ENCODE measurements at regions not wholly inside any gene's neighbourhood (a gene's known extent, or its start where the extent isn't known, plus 50 kb on each side); places are given as distances from the start of the nearest gene placed in this dataset.

- Histone ChIP-seq H2BK15ac (ENCODE audit: low read depth, low read length) (no peak overlapping the region), H3K56ac (ENCODE audit: extremely low read depth, insufficient read depth, low read length) (no peak overlapping the region), H4K20me1 (ENCODE audit: insufficient read depth, low read length) (no peaks in the 10 kb centered on the region), H3K4me2 (ENCODE audit: low read depth, low read length) (no peak overlapping the region), H3K9me1 (ENCODE audit: insufficient read depth, low read length) (no peaks in the 10 kb centered on the region), H2AK5ac (ENCODE audit: low read depth, low read length) (no peak overlapping the region), H3K23ac (ENCODE audit: low read depth, low read length) (no peak overlapping the region), H3K4me1 (ENCODE audit: control insufficient read depth, insufficient read depth, low read length) (no peaks in the 10 kb centered on the region), H2BK120ac (ENCODE audit: low read depth, low read length) (no peak overlapping the region), H2AK9ac (replicated peaks; ENCODE audit: low read depth, low read length, poor library complexity) (no peak overlapping the region), H2AFZ (replicated peaks; ENCODE audit: low read length, poor library complexity) (no peak overlapping the region), H3K36me3 (ENCODE audit: control insufficient read depth, insufficient read depth, low read length) (no peaks in the 10 kb centered on the region), H3K27ac (ENCODE audit: insufficient read depth, low read length) (no peak overlapping the region), H3K79me1 (ENCODE audit: low read depth in 1 of 2, low read length in 2 of 2) (no peaks in the 10 kb centered on the region), H4K8ac (ENCODE audit: low read depth in 2 of 2, low read length in 2 of 2) (no peak overlapping the region), H4K5ac (ENCODE audit: low read depth, low read length) (no peak overlapping the region), H3K27me3 (ENCODE audit: control insufficient read depth, insufficient read depth, low read length) (no peaks in the 10 kb centered on the region), H3K14ac (replicated peaks; ENCODE audit: low read depth, low read length) (no peak overlapping the region), H4K91ac (ENCODE audit: insufficient read depth, low read depth, low read length) (no peak overlapping the region), H3K18ac (ENCODE audit: low read depth, low read length) (no peak overlapping the region), H2BK5ac (ENCODE audit: low read depth, low read length, poor library complexity, severe bottlenecking) (no peak overlapping the region), H3K4me3 (ENCODE audit: insufficient read depth, low read depth, low read length) (no peak overlapping the region), H3K9me3 (ENCODE audit: control insufficient read depth, insufficient read depth, low read length) (no peaks in the 10 kb centered on the region), H3K9ac (ENCODE audit: low read depth, low read length) (no peak overlapping the region), H2BK20ac (ENCODE audit: low read depth, low read length) (no peak overlapping the region), H3K4ac (ENCODE audit: low read depth, low read length) (no peak overlapping the region)
- WGBS, 2 experiments (ENCODE audit: extremely low coverage in 2 of 2, insufficient read length in 1 of 2) = no CpG with 5 or more reads among the region's 4 CpGs
- DNase-seq (no peak), ATAC-seq (ENCODE audit: low read depth) (no peak)
- dilution Hi-C loops (cut with HindIII; ENCODE audit: low sequenced_read_pairs, unreplicated experiment) (no loop called here), in situ Hi-C loops (cut with MboI; ENCODE audit: low sequenced_read_pairs) (no loop called here), intact Hi-C loops (cut with micrococcal nuclease) (no loop called here)
- no TSS peak for BruUV-seq (replicated peaks)
- ChIA-PET POLR2A (ENCODE audit: unreplicated experiment) (no interaction called here), CTCF (no interaction called here)
- TF ChIP-seq CHD1 (IDR thresholded peaks at IDR 0.05; ENCODE audit: low read depth, low read length) (no peak), CTCF (conservative IDR thresholded peaks at IDR 0.05; ENCODE audit: low read depth, low read length) (no peak), MXI1 (IDR thresholded peaks at IDR 0.05; ENCODE audit: borderline replicate concordance, low read depth, low read length) (no peak)
These were observed 245.9 kb upstream of the PHYHIPL start for GRCh38 chr10:58930500-58930899.
